NCI-H2196 (cell line): ENCODE measurements at regions not wholly inside any gene's neighbourhood (a gene's known extent, or its start where the extent isn't known, plus 50 kb on each side); places are given as distances from the start of the nearest gene placed in this dataset.

Source experiments
- DNase-seq: peaks from one replicate; lab custom pipeline; 2025; ENCODE audit not compliant: unreplicated experiment; lab: John Stamatoyannopoulos, UW

DNA sequence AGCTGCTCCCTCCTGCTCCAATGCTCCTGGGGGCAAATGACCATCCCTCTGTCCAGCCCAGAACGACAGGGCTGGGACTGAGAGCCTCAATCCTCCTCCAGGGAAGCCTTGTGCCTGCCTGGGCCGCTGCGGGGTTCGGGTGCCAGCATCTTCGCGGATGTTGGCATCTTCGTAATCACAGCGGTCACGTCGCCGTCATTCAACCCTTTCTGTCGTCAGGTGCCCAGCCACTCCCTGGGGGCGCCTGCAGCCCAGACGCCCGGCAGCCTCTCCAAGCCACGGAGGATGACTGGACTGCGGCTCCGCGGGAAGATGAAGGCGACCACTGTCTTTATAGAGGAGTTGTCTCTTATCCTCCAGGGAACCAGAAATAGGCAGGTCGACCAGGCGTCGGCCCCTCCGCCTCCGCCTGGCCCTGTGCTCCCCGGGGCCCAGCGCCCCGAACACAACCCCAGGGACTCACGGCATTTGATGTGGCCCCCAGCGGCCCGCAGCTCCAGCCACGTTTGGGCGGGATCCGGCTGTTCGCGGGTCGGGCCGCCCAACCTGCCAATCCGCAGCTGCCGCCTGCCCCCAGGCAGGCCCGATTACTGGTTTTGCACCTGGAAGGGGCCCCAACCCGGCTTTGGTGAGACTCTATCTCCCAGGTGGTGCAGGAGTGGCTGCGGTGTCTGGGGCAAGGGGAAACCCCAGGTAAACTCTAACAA, 113.9 kb downstream of the THNSL2 start:
- no peak for DNase-seq

DNA sequence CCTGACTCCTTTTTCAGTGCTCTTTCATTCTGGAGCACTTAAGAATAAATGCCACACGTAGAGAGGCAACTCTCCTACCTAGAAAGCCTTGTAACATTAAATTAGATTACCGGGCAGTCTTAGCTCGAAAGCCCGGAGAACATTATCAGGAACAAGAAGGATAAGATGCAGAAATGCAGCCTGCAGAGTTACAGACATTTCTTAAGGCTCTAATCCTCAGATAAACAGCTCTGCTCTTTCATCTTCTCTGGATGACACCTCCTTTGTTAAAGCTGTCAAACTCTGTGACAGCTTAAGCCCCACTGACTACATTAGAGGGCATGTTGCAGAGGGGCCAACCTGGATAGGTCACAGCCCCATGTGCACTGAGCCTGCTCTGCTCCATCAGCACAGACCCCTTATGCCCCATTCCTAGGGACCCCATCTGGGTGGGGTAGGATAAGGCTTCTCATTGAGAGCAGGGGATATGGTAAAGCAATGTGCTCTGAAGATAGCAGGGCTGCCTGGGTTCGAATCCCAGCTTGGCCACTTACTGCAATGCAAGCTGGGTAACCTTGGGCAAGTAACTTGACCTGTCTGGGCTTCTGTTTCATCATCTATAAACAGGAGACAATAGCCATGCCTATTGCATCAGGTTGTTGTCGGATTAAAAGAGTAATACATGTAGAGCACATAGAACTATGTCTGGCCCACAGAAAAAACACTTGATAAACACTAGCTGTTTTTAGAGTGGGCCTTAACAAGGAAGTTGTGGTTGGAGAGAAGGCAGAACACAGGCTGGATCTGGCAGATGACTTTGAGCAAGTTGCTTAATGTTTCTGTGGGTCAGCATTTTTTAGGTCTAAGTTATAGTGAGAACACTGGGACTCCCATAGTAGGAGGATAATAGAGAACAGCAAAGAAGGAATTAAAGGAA, 111.4 kb downstream of the THNSL2 start:
- DNase-seq, result no peak

DNA sequence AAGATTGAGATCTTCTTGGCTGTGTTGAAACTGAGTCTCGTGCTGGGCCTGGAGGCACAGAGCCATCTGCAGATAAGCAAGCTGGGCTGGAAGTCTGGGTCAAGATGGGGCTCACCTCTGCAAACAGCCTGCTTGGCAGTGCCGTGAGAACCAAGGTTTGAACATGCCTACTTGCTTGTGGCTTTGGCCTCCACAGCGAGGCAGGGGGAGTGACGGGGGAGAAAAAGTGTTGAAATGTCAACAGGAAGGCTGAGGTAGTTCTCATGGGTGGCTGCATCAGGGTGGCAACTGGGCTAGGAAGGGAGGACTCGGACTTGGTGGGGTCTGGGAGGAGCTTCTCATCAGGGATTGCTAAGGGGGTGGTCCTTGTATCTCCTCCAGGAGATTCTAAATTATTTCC, 99.7 kb downstream of the THNSL2 start:
- DNase-seq, result no peak

DNA sequence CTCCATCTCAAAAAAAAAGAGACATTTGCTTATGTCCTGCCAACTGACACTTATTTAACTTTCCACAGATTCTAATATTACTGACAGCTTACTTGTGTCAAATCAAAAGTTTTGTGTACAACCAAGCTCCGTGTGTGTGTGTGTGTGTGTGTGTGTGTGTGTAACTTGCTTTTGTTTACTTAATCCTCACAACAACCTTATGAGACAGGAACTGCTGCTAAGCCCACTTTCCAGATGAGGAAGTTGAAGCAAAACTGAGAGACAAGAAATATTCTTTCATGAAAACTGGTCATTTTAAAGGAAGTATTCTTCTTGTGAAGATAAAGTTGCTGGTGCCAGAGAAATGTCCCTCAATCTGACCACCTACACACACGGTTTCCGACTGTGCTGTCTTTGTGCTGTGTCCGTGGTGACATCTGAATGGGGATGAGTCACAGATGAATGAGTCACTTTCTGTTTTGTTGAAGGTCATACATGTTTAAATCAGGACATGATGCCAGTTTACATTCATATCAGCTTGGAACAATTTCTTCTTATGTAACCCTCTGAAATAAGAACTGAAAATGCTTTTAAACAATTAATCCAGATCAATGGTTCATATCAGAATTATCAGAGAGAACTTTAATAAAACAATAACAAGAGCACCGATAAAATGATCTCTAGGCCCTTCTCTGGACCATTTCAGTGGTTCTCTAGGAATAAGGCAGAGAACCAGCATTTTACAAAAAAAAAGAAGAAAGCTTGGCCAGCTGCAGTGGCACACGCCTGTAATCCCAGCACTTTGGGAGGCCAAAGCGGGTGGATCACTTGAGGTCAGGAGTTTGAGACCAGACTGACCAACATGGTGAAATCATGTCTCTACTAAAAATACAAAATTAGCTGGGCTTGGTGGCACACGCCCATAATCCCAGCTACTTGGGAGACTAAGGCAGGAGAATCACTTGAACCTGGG, 95.5 kb downstream of the THNSL2 start:
- DNase-seq, result no peak

DNA sequence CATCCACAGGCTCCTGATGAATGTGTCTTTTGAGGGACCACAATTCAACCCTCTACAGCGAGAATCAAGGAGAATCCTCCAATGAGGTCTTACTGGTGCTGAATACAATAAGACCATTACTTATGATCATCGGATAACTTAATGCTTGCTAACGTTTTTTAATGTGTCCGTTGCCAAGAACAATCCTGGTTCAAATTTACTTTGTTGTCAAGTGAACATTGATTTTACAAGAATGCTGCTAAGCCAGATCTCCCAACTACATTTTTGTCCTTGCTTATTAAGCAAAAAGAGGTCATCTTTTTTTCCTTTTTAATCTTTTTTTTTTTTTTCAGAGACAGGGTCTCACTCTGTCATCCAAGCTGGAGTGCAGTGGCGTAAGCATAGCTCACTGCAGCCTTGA, 93.7 kb downstream of the THNSL2 start:
- no peak for DNase-seq

DNA sequence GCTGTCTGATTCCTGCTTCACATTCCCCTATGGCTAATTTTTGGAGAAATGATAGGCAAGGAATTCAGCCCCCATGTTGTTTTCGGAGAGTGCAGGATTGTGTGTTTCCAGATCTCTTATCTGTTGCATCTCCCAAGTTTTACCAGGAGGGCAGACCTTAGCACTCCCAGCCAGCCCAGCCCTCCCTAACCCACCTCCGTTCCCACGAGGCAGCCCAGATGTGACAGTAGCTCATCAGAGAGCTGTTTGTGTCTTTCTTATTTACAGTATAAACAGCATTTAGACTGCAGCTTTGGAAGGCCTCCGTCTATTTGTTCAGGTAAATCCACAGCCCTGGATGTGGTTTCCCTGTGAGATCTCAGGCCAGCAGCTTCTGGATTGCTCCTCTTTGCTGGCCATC, 91.6 kb downstream of the THNSL2 start:
- no peak for DNase-seq

DNA sequence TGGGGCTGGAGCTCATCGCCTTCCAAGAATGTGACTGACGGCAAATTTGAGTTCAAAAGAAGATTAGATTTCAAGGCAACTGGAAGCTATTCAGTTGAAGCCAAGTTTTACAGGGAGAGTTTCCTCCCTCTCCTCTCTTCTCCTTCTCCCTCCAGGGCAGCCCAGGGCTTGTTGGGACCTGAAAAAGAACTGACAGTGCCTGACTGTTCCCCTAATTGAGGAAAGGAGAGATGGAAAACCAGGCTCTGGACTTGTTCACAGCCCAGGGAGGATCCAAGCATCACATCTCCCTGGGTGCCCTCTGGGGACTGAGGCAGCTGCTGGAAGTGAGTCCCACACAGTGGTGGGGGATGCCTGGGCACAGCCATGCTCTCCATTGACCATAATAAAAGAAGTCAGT, 88.1 kb downstream of the THNSL2 start:
- no peak for DNase-seq

DNA sequence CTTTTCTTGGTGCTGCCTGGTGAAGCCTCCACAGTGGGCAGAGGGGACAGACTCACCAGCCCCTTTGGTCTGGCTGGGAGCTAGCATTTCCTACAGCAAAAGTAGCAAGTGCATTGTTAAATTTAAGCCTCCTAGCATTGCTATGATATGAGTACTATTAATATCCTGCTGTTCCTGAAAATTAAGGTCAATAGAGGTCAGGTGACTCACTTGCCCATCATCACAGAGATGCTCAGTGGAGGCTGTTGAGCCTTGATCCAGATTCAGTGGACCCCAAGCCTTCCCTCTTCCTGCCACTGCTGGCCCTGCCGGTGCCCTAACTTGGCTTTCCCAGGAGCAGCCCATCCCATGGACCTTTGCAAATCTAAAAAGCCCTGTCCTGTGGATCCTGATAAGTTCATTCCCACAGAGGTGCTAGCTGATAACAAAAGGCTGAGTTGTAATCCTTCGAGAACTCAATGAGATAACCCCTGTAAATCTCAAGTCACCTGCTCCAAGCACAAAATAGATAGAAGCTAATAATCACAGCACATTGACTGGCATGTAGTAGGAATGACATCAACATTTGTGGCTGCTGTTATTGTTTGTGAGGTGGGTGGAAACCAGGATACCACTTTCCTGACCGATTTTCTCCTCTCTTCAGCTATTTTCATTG, 84.4 kb downstream of the THNSL2 start:
- DNase-seq, result no peak

DNA sequence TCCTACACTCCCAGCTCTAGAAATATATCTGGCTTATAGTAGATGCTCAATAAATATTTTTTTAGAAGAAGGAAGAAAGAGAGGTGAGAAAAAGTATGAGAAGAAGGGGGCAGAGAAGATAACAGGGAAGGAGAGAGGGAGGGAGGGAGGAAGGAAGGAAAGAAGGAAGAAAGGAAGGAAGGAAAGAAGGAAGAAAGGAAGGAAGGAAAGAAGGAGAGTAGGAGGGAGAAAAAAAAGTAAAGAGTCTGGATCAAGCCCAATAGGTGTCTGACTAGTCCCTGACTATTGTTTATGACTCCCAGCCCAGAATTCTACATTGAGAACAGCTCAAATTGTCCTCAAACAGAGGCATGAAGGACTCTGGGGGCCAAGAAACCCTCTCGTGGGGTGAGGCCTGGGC, 83.9 kb downstream of the THNSL2 start:
- no peak for DNase-seq

DNA sequence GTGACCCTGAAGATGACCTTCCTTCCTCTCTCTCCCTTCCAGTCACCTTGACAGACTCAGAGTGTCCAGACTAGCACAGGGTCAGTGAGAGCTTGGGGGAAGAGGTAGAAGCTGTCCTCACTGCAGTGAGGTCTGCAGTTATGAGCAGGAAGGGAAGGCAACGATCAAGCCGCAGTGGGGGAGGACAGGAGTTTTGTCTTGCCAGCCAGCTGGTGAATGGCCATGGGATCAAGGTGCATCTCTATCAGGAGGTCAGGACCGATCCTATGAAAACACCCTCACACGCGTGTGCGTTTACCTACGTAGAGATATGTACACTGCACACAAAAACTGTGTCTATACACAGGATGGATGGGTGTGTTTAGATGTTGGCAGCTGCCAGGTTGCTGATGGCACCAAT, 83.2 kb downstream of the THNSL2 start:
- DNase-seq, result no peak

DNA sequence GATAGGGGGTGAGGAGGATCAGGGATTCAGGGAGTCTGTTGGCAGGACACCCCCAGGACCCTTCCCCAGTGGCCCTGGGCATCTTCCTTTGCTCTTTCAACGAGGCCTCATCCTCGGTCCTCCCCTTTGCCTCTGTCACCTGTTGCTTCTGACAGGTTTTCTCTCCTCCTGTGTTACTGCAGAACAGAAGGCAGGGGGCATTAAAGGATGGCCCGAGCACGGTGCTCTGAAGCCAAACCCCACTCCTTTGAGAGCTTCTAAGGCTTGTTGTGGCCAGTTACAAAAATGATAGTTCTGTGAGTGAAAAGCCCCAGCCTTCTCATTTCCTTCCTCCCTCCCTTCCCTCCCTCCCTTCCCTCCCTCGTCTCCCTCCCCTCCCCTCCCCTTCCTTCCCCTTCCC, 82.5 kb downstream of the THNSL2 start:
- no peak for DNase-seq

DNA sequence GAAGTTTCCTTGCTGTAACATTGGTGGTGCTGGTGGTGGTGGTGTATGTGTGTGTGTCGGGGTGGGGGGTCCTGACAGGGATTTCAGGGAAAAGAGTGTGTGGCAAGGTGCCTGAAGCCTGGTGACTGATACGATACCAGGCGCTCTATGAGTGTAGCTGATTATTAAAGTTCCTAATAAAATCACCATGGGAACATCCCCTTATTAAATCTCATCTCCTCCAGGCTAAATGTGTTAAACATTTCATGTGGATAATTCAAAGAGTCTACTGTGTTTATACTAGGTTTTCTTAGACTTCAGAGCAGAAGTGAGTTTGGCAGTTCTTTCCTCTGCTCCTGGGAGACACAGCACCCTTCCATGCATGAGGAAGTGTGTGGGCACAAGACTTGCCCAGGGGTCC, 82.0 kb downstream of the THNSL2 start:
- DNase-seq, result no peak

DNA sequence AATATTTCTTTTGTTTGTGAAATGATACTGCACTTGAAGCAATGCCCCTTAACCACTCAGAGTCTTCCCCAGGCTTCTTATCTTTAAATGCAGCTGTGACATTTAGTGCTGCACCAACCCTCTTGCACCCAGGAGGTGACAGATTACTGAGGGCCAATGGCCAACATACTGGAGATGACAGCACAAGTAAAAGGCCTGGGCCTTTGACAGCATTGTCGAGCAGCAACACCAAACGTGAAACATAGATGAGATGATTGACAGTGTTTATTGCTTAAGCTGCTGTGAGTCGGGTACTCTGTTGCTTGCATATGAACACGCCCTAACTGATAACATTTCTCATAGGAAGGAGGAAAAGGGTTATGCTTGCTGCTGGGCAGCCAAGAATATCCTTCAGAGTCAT, 80.3 kb downstream of the THNSL2 start:
- no peak for DNase-seq

DNA sequence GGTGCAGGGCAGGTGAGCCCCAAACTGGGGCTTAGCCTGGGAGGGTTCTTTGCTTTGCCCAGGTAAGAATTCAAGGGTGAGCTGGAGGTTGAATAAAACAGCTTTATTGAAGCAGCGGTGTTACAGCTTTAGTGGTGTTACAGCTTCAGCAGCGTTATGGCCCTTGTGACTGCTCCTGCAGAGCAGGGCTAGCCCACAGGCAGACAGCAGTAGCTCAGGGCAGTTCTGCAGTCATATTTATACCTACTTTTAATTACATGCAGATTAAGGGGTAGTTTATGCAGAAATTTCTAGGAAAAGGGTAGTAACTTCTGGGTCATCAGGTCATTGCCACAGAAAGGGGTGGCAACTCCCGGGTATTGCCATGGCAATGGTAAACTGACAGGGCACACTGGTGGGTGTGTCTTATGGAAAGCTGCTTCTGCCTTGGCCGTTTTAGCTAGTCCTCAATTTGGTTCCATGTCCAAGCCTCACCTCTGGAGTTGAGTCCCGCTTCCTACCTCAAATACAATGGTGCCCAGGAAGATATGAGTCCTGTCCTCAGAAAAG, 78.2 kb downstream of the THNSL2 start:
- no peak for DNase-seq

DNA sequence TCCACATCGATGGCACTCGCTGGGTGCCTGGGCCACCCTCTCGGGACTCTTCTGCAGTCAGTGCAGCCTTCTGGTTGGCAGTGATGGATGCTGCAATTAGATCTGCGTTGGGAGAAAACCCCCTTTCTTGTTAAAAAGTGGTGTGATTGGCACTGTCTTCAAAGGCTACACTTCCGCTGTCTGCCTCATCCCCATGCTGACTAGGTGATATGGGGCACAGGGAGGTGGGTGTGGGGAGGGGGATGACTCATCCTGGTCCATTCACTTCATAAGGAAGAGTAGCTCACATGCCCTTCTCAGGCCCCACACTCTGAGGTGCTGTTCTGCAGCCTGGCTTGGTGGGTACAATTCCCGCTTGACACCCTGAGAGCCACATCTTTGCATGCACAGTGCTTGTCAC, 77.4 kb downstream of the THNSL2 start:
- DNase-seq, result no peak

DNA sequence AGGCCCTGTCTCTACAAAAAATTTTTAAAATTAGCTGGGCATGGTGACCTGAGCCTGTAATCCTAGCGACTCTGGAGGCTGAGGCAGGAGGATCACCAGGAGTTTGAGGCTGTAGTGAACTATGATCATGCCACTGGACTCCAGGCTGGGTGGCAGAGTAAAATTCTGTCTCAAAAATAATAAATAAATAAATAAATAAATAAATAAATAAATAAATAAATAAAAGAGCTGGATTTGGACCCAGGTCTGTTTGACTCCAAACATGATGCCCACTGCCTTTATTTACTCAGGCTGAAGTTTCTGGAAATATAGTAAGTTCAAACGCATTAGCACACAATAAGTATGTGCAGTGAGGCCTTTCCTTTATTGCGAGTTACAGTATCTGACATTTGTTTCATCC, 75.0 kb downstream of the THNSL2 start:
- no peak for DNase-seq

DNA sequence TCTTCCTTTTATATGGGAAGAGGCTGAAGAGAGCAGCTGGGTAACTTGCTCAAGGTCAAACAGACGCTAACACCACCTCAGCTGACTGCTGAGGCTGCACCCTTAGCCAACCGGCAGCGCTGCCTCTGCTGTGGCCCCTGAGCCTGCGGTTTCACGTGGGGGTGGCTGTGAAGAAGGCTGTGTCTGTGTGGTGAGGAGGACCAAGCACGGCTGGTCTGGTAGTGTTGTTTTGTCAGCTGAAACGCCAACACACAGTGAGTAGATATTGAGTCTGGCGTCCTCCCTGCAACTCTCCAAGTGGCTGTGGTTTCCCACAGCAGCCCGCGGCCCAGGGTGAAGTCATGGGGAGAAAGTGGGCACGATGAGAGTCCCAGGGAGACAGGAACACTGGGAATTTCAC, 69.6 kb downstream of the THNSL2 start:
- no peak for DNase-seq

DNA sequence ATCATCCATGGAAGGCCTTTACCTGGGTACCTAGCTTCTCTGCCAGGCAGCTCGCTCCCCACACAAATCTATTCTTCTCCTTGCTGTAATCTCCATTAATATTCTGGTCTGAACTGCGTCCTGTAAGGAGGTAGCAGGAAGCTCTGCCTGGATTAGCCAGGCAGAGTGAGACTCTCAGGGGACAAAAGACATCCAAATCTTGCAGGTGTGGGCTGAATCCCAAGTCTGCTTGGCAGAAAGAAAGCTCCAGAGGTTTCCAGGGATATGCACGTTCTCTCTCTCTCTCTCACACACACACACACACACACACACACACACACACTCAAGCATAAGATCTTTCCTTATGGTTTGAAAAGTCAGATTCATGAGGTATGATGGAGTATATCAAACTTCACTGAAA, 66.5 kb downstream of the THNSL2 start:
- DNase-seq, result no peak
